ENCODE measurements at regions not wholly inside any gene's neighbourhood (a gene's known extent, or its start where the extent isn't known, plus 50 kb on each side); places are given as distances from the start of the nearest gene placed in this dataset.

- Histone ChIP-seq H3K9me3 (ENCODE audit: control insufficient read depth in 4 of 4, low read length in 3 of 4) (no peaks in the 10 kb centered on the region), H3K4me3 (ENCODE audit: low read depth in 1 of 3, low read length in 3 of 3) (no peak overlapping the region), H3K9ac (ENCODE audit: low read depth in 1 of 2, low read length in 2 of 2) (no peak overlapping the region), H3K36me3 (ENCODE audit: control insufficient read depth in 4 of 4, insufficient read depth in 3 of 4, low read depth in 1 of 4, low read length in 3 of 4) (no peaks in the 10 kb centered on the region), H3K27me3 (ENCODE audit: control insufficient read depth in 4 of 4, insufficient read depth in 4 of 4, low read length in 3 of 4) (peaks cover 0 to 18% (median 3%) of the 10 kb centered on the region in 4 donors), H3K4me1 (ENCODE audit: control insufficient read depth in 4 of 4, insufficient read depth in 4 of 4, low read length in 3 of 4) (peaks cover 0 to 9% (median 4%) of the 10 kb centered on the region in 4 donors), H3K27ac (ENCODE audit: low read depth in 1 of 2, low read length in 2 of 2) (no peak overlapping the region)
- 61% methylated on average over 24 of the region's 24 CpGs for WGBS
- no peak for DNase-seq (ENCODE audit: low spot score)
- TF ChIP-seq YY1 (IDR thresholded peaks at IDR 0.05) = no peak
- no peak for TF ChIP-seq TAF1 (conservative IDR thresholded peaks at IDR 0.05)
- no peak for TF ChIP-seq RAD21 (IDR thresholded peaks at IDR 0.05)
- TF ChIP-seq ATF3 (IDR thresholded peaks at IDR 0.05) = no peak
- no peak for TF ChIP-seq FOXA2 (IDR thresholded peaks at IDR 0.05)
- TF ChIP-seq, protein P1, sequence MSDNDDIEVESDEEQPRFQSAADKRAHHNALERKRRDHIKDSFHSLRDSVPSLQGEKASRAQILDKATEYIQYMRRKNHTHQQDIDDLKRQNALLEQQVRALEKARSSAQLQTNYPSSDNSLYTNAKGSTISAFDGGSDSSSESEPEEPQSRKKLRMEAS (IDR thresholded peaks at IDR 0.05) = no peak
- no peak for TF ChIP-seq SP1 (IDR thresholded peaks at IDR 0.05)
- TF ChIP-seq FOXA1 (IDR thresholded peaks at IDR 0.05) = no peak
- TF ChIP-seq JUND (IDR thresholded peaks at IDR 0.05) = no peak
- no peak for TF ChIP-seq EGR1 (IDR thresholded peaks at IDR 0.05; ENCODE audit: low read depth in 2 of 2)
- TF ChIP-seq NR2F2 (IDR thresholded peaks at IDR 0.05) = no peak
- TF ChIP-seq HNF4G (IDR thresholded peaks at IDR 0.05) = no peak
- TF ChIP-seq, protein P2, sequence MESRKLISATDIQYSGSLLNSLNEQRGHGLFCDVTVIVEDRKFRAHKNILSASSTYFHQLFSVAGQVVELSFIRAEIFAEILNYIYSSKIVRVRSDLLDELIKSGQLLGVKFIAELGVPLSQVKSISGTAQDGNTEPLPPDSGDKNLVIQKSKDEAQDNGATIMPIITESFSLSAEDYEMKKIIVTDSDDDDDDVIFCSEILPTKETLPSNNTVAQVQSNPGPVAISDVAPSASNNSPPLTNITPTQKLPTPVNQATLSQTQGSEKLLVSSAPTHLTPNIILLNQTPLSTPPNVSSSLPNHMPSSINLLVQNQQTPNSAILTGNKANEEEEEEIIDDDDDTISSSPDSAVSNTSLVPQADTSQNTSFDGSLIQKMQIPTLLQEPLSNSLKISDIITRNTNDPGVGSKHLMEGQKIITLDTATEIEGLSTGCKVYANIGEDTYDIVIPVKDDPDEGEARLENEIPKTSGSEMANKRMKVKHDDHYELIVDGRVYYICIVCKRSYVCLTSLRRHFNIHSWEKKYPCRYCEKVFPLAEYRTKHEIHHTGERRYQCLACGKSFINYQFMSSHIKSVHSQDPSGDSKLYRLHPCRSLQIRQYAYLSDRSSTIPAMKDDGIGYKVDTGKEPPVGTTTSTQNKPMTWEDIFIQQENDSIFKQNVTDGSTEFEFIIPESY (IDR thresholded peaks at IDR 0.05) = no peak
- no peak for TF ChIP-seq GABPA (IDR thresholded peaks at IDR 0.05 in 1 of 2, conservative IDR thresholded peaks at IDR 0.05 in 1 of 2)
These were observed 431.8 kb upstream of the MGMT start for GRCh38 chr10:129035052-129035827.

DNA sequence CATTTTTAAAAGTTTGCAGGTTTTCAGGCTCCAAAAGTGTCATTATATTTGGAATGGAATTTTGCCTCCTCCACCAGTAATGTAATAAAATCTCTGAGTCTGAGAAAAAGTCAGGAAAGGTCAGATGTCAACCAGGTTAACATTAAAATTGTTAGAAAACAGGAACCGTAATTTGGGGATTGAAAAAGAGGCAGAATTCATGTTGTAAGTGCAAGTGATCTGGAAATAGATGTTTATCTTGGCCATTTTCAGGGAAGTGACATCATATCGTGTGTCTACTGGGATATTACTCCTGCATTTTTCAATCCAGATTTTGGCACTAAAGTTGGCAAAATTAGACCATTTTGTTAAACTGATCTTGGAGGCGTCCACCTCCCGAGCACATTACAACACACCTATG is 428.5 kb upstream of the MGMT start:
- Histone ChIP-seq H3K36me3 (ENCODE audit: control insufficient read depth in 4 of 4, insufficient read depth in 3 of 4, low read depth in 1 of 4, low read length in 3 of 4) (no peaks in the 10 kb centered on the region), H3K27ac (ENCODE audit: low read depth in 1 of 2, low read length in 2 of 2) (no peak overlapping the region), H3K4me3 (ENCODE audit: low read depth in 1 of 3, low read length in 3 of 3) (no peak overlapping the region), H3K9me3 (ENCODE audit: control insufficient read depth in 4 of 4, low read length in 3 of 4) (no peaks in the 10 kb centered on the region), H3K27me3 (ENCODE audit: control insufficient read depth in 4 of 4, insufficient read depth in 4 of 4, low read length in 3 of 4) (peaks cover 0 to 16% (median 2%) of the 10 kb centered on the region in 4 donors), H3K4me1 (ENCODE audit: control insufficient read depth in 4 of 4, insufficient read depth in 4 of 4, low read length in 3 of 4) (peaks cover 0 to 5% (median 4%) of the 10 kb centered on the region in 4 donors), H3K9ac (ENCODE audit: low read depth in 1 of 2, low read length in 2 of 2) (no peak overlapping the region)
- no peak for TF ChIP-seq FOXA2 (IDR thresholded peaks at IDR 0.05)
- no peak for TF ChIP-seq NR2F2 (IDR thresholded peaks at IDR 0.05)
- no peak for TF ChIP-seq RAD21 (IDR thresholded peaks at IDR 0.05)
- no peak for TF ChIP-seq JUND (IDR thresholded peaks at IDR 0.05)
- TF ChIP-seq ATF3 (IDR thresholded peaks at IDR 0.05) = no peak
- no peak for TF ChIP-seq RXRA (IDR thresholded peaks at IDR 0.05)
- TF ChIP-seq, protein P1 (IDR thresholded peaks at IDR 0.05) = no peak
- TF ChIP-seq, protein P2 (IDR thresholded peaks at IDR 0.05) = no peak
- 64% methylated on average over 4 of the region's 4 CpGs for WGBS
- DNase-seq (ENCODE audit: low spot score) = no peak

All from liver (tissue), 7 donors.